ENCODE measurements at regions not wholly inside any gene's neighbourhood (a gene's known extent, or its start where the extent isn't known, plus 50 kb on each side); places are given as distances from the start of the nearest gene placed in this dataset.
A peak's percentile ranks its signal among the peaks of the same experiment; 100 is the strongest.
"Not testable (repeated sequence)": the region's sequence is repeated elsewhere in the genome, so short reads cannot be mapped to it uniquely, and the experiment has no call there.

- H3K36me3 ChIP-seq (replicated peaks in 1 of 2; ENCODE audit: insufficient read depth in 1 of 2, low read depth in 2 of 2); intact Hi-C loops (cut with DNase I); H3K27ac ChIP-seq; ATAC-seq; H3K4me3 ChIP-seq; DNase-seq; H3K9me3 ChIP-seq; H3K27me3 ChIP-seq: not testable (repeated sequence)
- WGBS, 2 donors: 58 to 88% methylated on average over 2 to 6 of the region's 6 CpGs
- peaks cover 15% of the 10 kb centered on the region for H3K4me1 ChIP-seq
Observed at GRCh38 chr16:29267891-29268290, 138.6 kb downstream of the NPIPB11 start.

GRCh38 chr16:29267055-29267619 is 139.4 kb downstream of the NPIPB11 start:
- H3K9me3 ChIP-seq; H3K36me3 ChIP-seq (replicated peaks in 1 of 2; ENCODE audit: insufficient read depth in 1 of 2, low read depth in 2 of 2); H3K27ac ChIP-seq; H3K27me3 ChIP-seq; ATAC-seq; intact Hi-C loops (cut with DNase I); H3K4me3 ChIP-seq; DNase-seq: not testable (repeated sequence)
- H3K4me1 ChIP-seq: peaks cover 22% of the 10 kb centered on the region
- 80 to 85% methylated on average over 7 to 12 of the region's 16 CpGs for WGBS, 2 donors

- not testable (repeated sequence) for ATAC-seq
- peak in 1 of 4 donors; percentile 26 for DNase-seq
Observed at GRCh38 chr16:29266612-29267011, 139.9 kb downstream of the NPIPB11 start.

GRCh38 chr16:29265255-29265853 is 141.2 kb downstream of the NPIPB11 start:
- H3K27me3 ChIP-seq; H3K9me3 ChIP-seq; H3K4me3 ChIP-seq; intact Hi-C loops (cut with DNase I); H3K36me3 ChIP-seq (replicated peaks in 1 of 2; ENCODE audit: insufficient read depth in 1 of 2, low read depth in 2 of 2): not testable (repeated sequence)
- WGBS, 2 donors: 16 to 33% methylated on average over 3 to 8 of the region's 9 CpGs
- Histone ChIP-seq H3K27ac (peak overlapping the region; percentile 59 to 77 (median 66)), H3K4me1 (peaks cover 36% of the 10 kb centered on the region)
- DNase-seq (peak; percentile 91 to 98 (median 93)), ATAC-seq (peak; percentile 90)

More at GRCh38 chr16:29266612-29267011, 139.9 kb downstream of the NPIPB11 start:
- intact Hi-C loops (cut with DNase I); H3K36me3 ChIP-seq (replicated peaks in 1 of 2; ENCODE audit: insufficient read depth in 1 of 2, low read depth in 2 of 2); H3K4me3 ChIP-seq; H3K27me3 ChIP-seq; H3K27ac ChIP-seq; H3K9me3 ChIP-seq: not testable (repeated sequence)
- 56% methylated on average over 6 to 7 of the region's 7 CpGs for WGBS, 2 donors
- peaks cover 26% of the 10 kb centered on the region for H3K4me1 ChIP-seq

- ATAC-seq; H3K36me3 ChIP-seq (replicated peaks in 1 of 2; ENCODE audit: insufficient read depth in 1 of 2, low read depth in 2 of 2); H3K4me3 ChIP-seq; H3K27me3 ChIP-seq; DNase-seq; H3K9me3 ChIP-seq; intact Hi-C loops (cut with DNase I): not testable (repeated sequence)
- Histone ChIP-seq H3K4me1 (peaks cover 47% of the 10 kb centered on the region), H3K27ac (peak overlapping the region; percentile 59 to 77 (median 66))
- WGBS, 2 donors: 58 to 63% methylated on average over 8 to 9 of the region's 11 CpGs
Observed at GRCh38 chr16:29264080-29264837, 142.3 kb downstream of the NPIPB11 start.

GRCh38 chr16:29262725-29263124 is 143.8 kb downstream of the NPIPB11 start:
- H3K27me3 ChIP-seq; H3K36me3 ChIP-seq (replicated peaks in 1 of 2; ENCODE audit: insufficient read depth in 1 of 2, low read depth in 2 of 2); H3K9me3 ChIP-seq; ATAC-seq; H3K4me3 ChIP-seq; intact Hi-C loops (cut with DNase I): not testable (repeated sequence)
- WGBS, 2 donors: 70% methylated on average over 2 to 7 of the region's 7 CpGs
- Histone ChIP-seq H3K27ac (peak overlapping the region; percentile 67 to 87 (median 84)), H3K4me1 (peaks cover 51% of the 10 kb centered on the region)
- DNase-seq: peak in 1 of 4 donors; percentile 50

- 32 to 51% methylated on average over 16 to 32 of the region's 37 CpGs for WGBS, 2 donors
Observed at GRCh38 chr16:29261427-29262248, 144.9 kb downstream of the NPIPB11 start.

GRCh38 chr16:29260683-29261426 is 145.7 kb downstream of the NPIPB11 start:
- DNase-seq; H3K4me3 ChIP-seq; H3K9me3 ChIP-seq; H3K27me3 ChIP-seq; H3K36me3 ChIP-seq (replicated peaks in 1 of 2; ENCODE audit: insufficient read depth in 1 of 2, low read depth in 2 of 2); ATAC-seq; intact Hi-C loops (cut with DNase I): not testable (repeated sequence)
- H3K4me1 ChIP-seq: peaks cover 51% of the 10 kb centered on the region
- whole genome bisulfite sequencing, 2 donors: 78 to 88% methylated on average over 14 to 18 of the region's 25 CpGs
- H3K27ac ChIP-seq: peak overlapping the region; percentile 71 to 87 (median 83)

More at GRCh38 chr16:29261427-29262248, 144.9 kb downstream of the NPIPB11 start:
- H3K4me3 ChIP-seq; intact Hi-C loops (cut with DNase I); H3K36me3 ChIP-seq (replicated peaks in 1 of 2; ENCODE audit: insufficient read depth in 1 of 2, low read depth in 2 of 2); H3K27me3 ChIP-seq; H3K9me3 ChIP-seq: not testable (repeated sequence)
- Histone ChIP-seq H3K4me1 (peaks cover 51% of the 10 kb centered on the region), H3K27ac (peak overlapping the region; percentile 67 to 87 (median 84))
- TF ChIP-seq POLR2A (IDR thresholded peaks at IDR 0.05): peak; percentile 20 to 47 (median 37)
- ATAC-seq (peak; percentile 69), DNase-seq (peak; percentile 18 to 55 (median 40))

- H3K27ac ChIP-seq: peak overlapping the region; percentile 71 to 84 (median 76)
- H3K9me3 ChIP-seq; H3K36me3 ChIP-seq (replicated peaks in 1 of 2; ENCODE audit: insufficient read depth in 1 of 2, low read depth in 2 of 2); H3K4me3 ChIP-seq; H3K27me3 ChIP-seq; intact Hi-C loops (cut with DNase I): not testable (repeated sequence)
- peak; percentile 36 for ATAC-seq
- peak; percentile 19 to 67 (median 38) for DNase-seq
- peaks cover 47% of the 10 kb centered on the region for H3K4me1 ChIP-seq
- 33 to 34% methylated on average over 13 to 22 of the region's 25 CpGs for WGBS, 2 donors
Observed at GRCh38 chr16:29259635-29260457, 146.7 kb downstream of the NPIPB11 start.

Data from body of pancreas (tissue), 4 donors.